K562 (cell line): ENCODE measurements at regions not wholly inside any gene's neighbourhood (a gene's known extent, or its start where the extent isn't known, plus 50 kb on each side); places are given as distances from the start of the nearest gene placed in this dataset.

Experiments used
- CHCHD3 ChIP-seq: fragments of 250-450 bp; sonication (Bioruptor Pico); IDR thresholded peaks from 2 replicates; pipeline ENCODE4 v2.1.2; 2022; ENCODE audit warnings: mild to moderate bottlenecking
- CUX1 ChIP-seq: fragments of 200-800 bp; sonication (Bioruptor generic); IDR thresholded peaks from 2 replicates; pipeline ENCODE4 v1.6.1; 2016; ENCODE audit warnings: missing genetic modification characterization, missing compliant biosample characterization
- E2F8 ChIP-seq: fragments of 450-650 bp; IDR thresholded peaks from 2 replicates; pipeline ENCODE4 v1.7.1; 2018; ENCODE audit warnings: mild to moderate bottlenecking, low read depth; ENCODE audit not compliant: partially characterized antibody
- FOXA1 ChIP-seq: fragments of 450-650 bp; IDR thresholded peaks from 2 replicates; pipeline ENCODE4 v1.6.1; 2016; ENCODE audit warnings: mild to moderate bottlenecking, borderline replicate concordance
- TRIM25 ChIP-seq: fragments of 450-650 bp; IDR thresholded peaks from 2 replicates; pipeline ENCODE4 v1.7.0; 2016; ENCODE audit warnings: borderline replicate concordance
- XRCC3 ChIP-seq: fragments of 450-650 bp; IDR thresholded peaks from 2 replicates; pipeline ENCODE4 v1.6.1; 2017; ENCODE audit warnings: mild to moderate bottlenecking, moderate library complexity
- ZNF280B ChIP-seq: fragments of 250-450 bp; sonication (Bioruptor Pico); IDR thresholded peaks from 2 replicates; pipeline ENCODE4 v1.5.1; 2021; ENCODE audit warnings: mild to moderate bottlenecking

- TF ChIP-seq ZNF280B (CRISPR knock-in tag) (no peak), XRCC3 (no peak), CHCHD3 (no peak), E2F8 (no peak), FOXA1 (no peak), TRIM25 (no peak), CUX1 (CRISPR knock-in tag) (no peak)
Observed at GRCh38 chr14:97268097-97268496, 470.9 kb downstream of the VRK1 start (continued).
